IMR-90 (cell line): ENCODE measurements at regions not wholly inside any gene's neighbourhood (a gene's known extent, or its start where the extent isn't known, plus 50 kb on each side); places are given as distances from the start of the nearest gene placed in this dataset.

Experiments
- ATAC-seq: fragments of 200-7000 bp; cut with Tn5 transposase; 2 replicates; pipeline ENCODE4 v1.9.1; 2020; ENCODE audit warnings: low read depth, mild to moderate bottlenecking, moderate library complexity
- BruUV-seq: library from RNA; stranded (reverse); fragments of 400-500 nt; replicated peaks from 2 replicates; lab custom pipeline; 2021; lab: Mats Ljungman, UMichigan
- CTCF ChIA-PET: fragments of 300-600 bp; formaldehyde crosslinking; extraction: SDS; loops from one replicate; lab custom pipeline; 2021; ENCODE audit warnings: antibody characterized with exemption; lab: Yijun Ruan, JAX
- POLR2A ChIA-PET: fragments of 300-600 bp; sonication (Branson Sonifier 250); formaldehyde crosslinking; loops from one replicate; lab custom pipeline; 2022; ENCODE audit warnings: antibody characterized with exemption; ENCODE audit not compliant: unreplicated experiment; lab: Charles Lee
- DNase-seq: peaks from one replicate; pipeline ENCODE4 v3.0.0; 2013
- H2AFZ ChIP-seq: replicated peaks from 2 replicates; pipeline ENCODE3; 2013; ENCODE audit warnings: low read length, mild to moderate bottlenecking; ENCODE audit not compliant: poor library complexity
- H2AK5ac ChIP-seq: 2 replicates; pipeline ENCODE4 v1.6.1; 2013; ENCODE audit warnings: low read depth, low read length, inconsistent platforms
- H2AK9ac ChIP-seq: replicated peaks from 2 replicates; pipeline ENCODE3; 2013; ENCODE audit warnings: mild to moderate bottlenecking, low read depth, low read length, moderate library complexity; ENCODE audit not compliant: poor library complexity
- H2BK120ac ChIP-seq: 2 replicates; pipeline ENCODE4 v1.6.1; 2013; ENCODE audit warnings: low read depth, low read length, inconsistent platforms
- H2BK15ac ChIP-seq: 3 replicates; pipeline ENCODE4 v1.6.1; 2013; ENCODE audit warnings: low read depth, low read length, inconsistent platforms
- H2BK20ac ChIP-seq: 2 replicates; pipeline ENCODE4 v1.6.1; 2013; ENCODE audit warnings: low read depth, mild to moderate bottlenecking, inconsistent platforms, low read length, moderate library complexity
- H2BK5ac ChIP-seq: 2 replicates; pipeline ENCODE4 v1.6.1; 2013; ENCODE audit warnings: mild to moderate bottlenecking, low read depth, low read length, inconsistent platforms; ENCODE audit not compliant: poor library complexity, severe bottlenecking
- H3K14ac ChIP-seq: replicated peaks from 2 replicates; pipeline ENCODE4 v1.6.1; 2013; ENCODE audit warnings: low read depth, low read length, inconsistent platforms
- H3K18ac ChIP-seq: 2 replicates; pipeline ENCODE4 v1.6.1; 2013; ENCODE audit warnings: low read depth, low read length, control low read depth
- H3K23ac ChIP-seq: 2 replicates; pipeline ENCODE4 v1.6.1; 2013; ENCODE audit warnings: low read depth, low read length, inconsistent platforms
- H3K27ac ChIP-seq: 2 replicates; pipeline ENCODE4 v1.5.1; 2013; ENCODE audit warnings: mild to moderate bottlenecking, control low read depth, low read length; ENCODE audit not compliant: insufficient read depth
- H3K27me3 ChIP-seq: 2 replicates; pipeline ENCODE4 v1.6.1; 2013; ENCODE audit warnings: low read length; ENCODE audit not compliant: control insufficient read depth, insufficient read depth
- H3K36me3 ChIP-seq: 2 replicates; pipeline ENCODE4 v1.6.1; 2013; ENCODE audit warnings: low read length, mixed read lengths; ENCODE audit not compliant: control insufficient read depth, insufficient read depth
- H3K4ac ChIP-seq: 2 replicates; pipeline ENCODE4 v1.6.1; 2013; ENCODE audit warnings: low read depth, low read length, inconsistent platforms
- H3K4me1 ChIP-seq: 2 replicates; pipeline ENCODE4 v1.6.1; 2013; ENCODE audit warnings: low read length, mixed read lengths; ENCODE audit not compliant: control insufficient read depth, insufficient read depth
- H3K4me2 ChIP-seq: 2 replicates; pipeline ENCODE4 v1.6.1; 2013; ENCODE audit warnings: low read depth, mild to moderate bottlenecking, control low read depth, low read length, moderate library complexity
- H3K4me3 ChIP-seq: 2 replicates; pipeline ENCODE4 v1.5.1; 2013; ENCODE audit warnings: low read depth, mild to moderate bottlenecking, control low read depth, low read length, moderate library complexity; ENCODE audit not compliant: insufficient read depth
- H3K56ac ChIP-seq: 2 replicates; pipeline ENCODE4 v1.6.1; 2013; ENCODE audit warnings: low read length, inconsistent platforms; ENCODE audit not compliant: insufficient read depth; ENCODE audit errors: extremely low read depth
- H3K79me1 ChIP-seq, 2 experiments: 2 replicates each; pipeline ENCODE4 v1.6.1; 2013; ENCODE audit warnings: low read length in 2 of 2, inconsistent platforms in 1 of 2, low read depth in 1 of 2
- H3K9ac ChIP-seq: 2 replicates; pipeline ENCODE4 v1.6.1; 2013; ENCODE audit warnings: low read depth, low read length, control low read depth
- H3K9me1 ChIP-seq: 2 replicates; pipeline ENCODE4 v1.6.1; 2013; ENCODE audit warnings: low read length, inconsistent platforms; ENCODE audit not compliant: insufficient read depth
- H3K9me3 ChIP-seq: 2 replicates; pipeline ENCODE4 v1.6.1; 2013; ENCODE audit warnings: low read length; ENCODE audit not compliant: control insufficient read depth, insufficient read depth
- H4K20me1 ChIP-seq: 2 replicates; pipeline ENCODE4 v1.6.1; 2013; ENCODE audit warnings: low read length, inconsistent platforms; ENCODE audit not compliant: insufficient read depth
- H4K5ac ChIP-seq: 2 replicates; pipeline ENCODE4 v1.6.1; 2013; ENCODE audit warnings: mild to moderate bottlenecking, low read depth, low read length, control low read depth
- H4K8ac ChIP-seq, 2 experiments: 2 replicates each; pipeline ENCODE4 v1.6.1; 2013; ENCODE audit warnings: low read depth in 2 of 2, low read length in 2 of 2, control low read depth in 1 of 2, inconsistent platforms in 1 of 2
- H4K91ac ChIP-seq: 2 replicates; pipeline ENCODE4 v1.6.1; 2013; ENCODE audit warnings: low read depth, low read length, inconsistent platforms; ENCODE audit not compliant: insufficient read depth
- BHLHE40 ChIP-seq: fragments of 150-350 bp; IDR thresholded peaks from 2 replicates; pipeline ENCODE4 v1.6.1; 2016; ENCODE audit warnings: mild to moderate bottlenecking, low read depth, low read length
- CEBPB ChIP-seq: IDR thresholded peaks from 2 replicates; pipeline ENCODE4 v1.6.1; 2012; ENCODE audit warnings: low read depth, low read length, improper control_type of control experiment
- CHD1 ChIP-seq: IDR thresholded peaks from 2 replicates; pipeline ENCODE4 v1.6.1; 2012; ENCODE audit warnings: low read depth, low read length, improper control_type of control experiment
- FOS ChIP-seq: fragments of 150-350 bp; IDR thresholded peaks from 2 replicates; pipeline ENCODE4 v1.6.1; 2016; ENCODE audit warnings: low read depth, low read length
- MAFK ChIP-seq: IDR thresholded peaks from 2 replicates; pipeline ENCODE4 v1.6.1; 2012; ENCODE audit warnings: low read depth, low read length, improper control_type of control experiment
- MAZ ChIP-seq: IDR thresholded peaks from 2 replicates; pipeline ENCODE4 v1.6.1; 2012; ENCODE audit warnings: low read depth, mild to moderate bottlenecking, low read length, improper control_type of control experiment, moderate library complexity, borderline replicate concordance
- MXI1 ChIP-seq: IDR thresholded peaks from 2 replicates; pipeline ENCODE4 v1.6.1; 2012; ENCODE audit warnings: low read depth, mild to moderate bottlenecking, low read length, moderate library complexity, borderline replicate concordance
- NFE2L2 ChIP-seq: fragments of 150-350 bp; IDR thresholded peaks from 2 replicates; pipeline ENCODE4 v1.6.1; 2016; ENCODE audit warnings: low read depth, mild to moderate bottlenecking, low read length
- POLR2A ChIP-seq: IDR thresholded peaks from 2 replicates; pipeline ENCODE4 v1.6.1; 2012; ENCODE audit warnings: mild to moderate bottlenecking, low read depth, low read length
- RAD21 ChIP-seq: IDR thresholded peaks from 2 replicates; pipeline ENCODE4 v1.6.1; 2012; ENCODE audit warnings: low read length, improper control_type of control experiment
- RCOR1 ChIP-seq: IDR thresholded peaks from 2 replicates; pipeline ENCODE4 v1.6.1; 2012; ENCODE audit warnings: mild to moderate bottlenecking, low read length, improper control_type of control experiment; ENCODE audit not compliant: insufficient replicate concordance
- RFX5 ChIP-seq: IDR thresholded peaks from 2 replicates; pipeline ENCODE4 v1.8.0; 2012; ENCODE audit warnings: low read depth, mild to moderate bottlenecking, low read length, moderate library complexity
- SMC3 ChIP-seq: fragments of 150-350 bp; IDR thresholded peaks from 2 replicates; pipeline ENCODE4 v1.6.1; 2016; ENCODE audit warnings: low read depth, mild to moderate bottlenecking, antibody characterized with exemption, low read length, moderate library complexity
- WGBS, 2 experiments: methylation state at CpG; one replicate each; pipeline versions ENCODE4 v1.1.5 to v1.1.7; 2013; ENCODE audit warnings: missing lambda C conversion rate in 2 of 2; ENCODE audit not compliant: insufficient read length in 1 of 2; ENCODE audit errors: extremely low coverage in 2 of 2; 5-methylcytosine and 5-hydroxymethylcytosine counted together
- dilution Hi-C: fragments of 300-500 bp; cut with HindIII; formaldehyde crosslinking; loops from one replicate; pipeline ENCODE4 v1.14.3; 2018; ENCODE audit warnings: low sequenced_read_pairs; ENCODE audit not compliant: unreplicated experiment
- in situ Hi-C: fragments of 300-500 bp; cut with MboI; formaldehyde crosslinking; loops from 3 replicates; pipeline ENCODE4 v1.14.3; 2019; ENCODE audit warnings: low sequenced_read_pairs, inconsistent platforms, mixed read lengths
- intact Hi-C: fragments of 100-400 bp; cut with micrococcal nuclease; formaldehyde crosslinking; loops from 2 replicates; pipeline ENCODE4 v1.10.0; 2022
- TF ChIP-seq, protein P1 (sequence below): fragments of 150-350 bp; IDR thresholded peaks from 2 replicates; pipeline ENCODE4 v1.6.1; 2017; ENCODE audit warnings: mild to moderate bottlenecking, antibody characterized with exemption, low read length, low read depth
- TF ChIP-seq, protein P2 (sequence below): conservative IDR thresholded peaks from 2 replicates; pipeline ENCODE4 v1.5.1; 2012; ENCODE audit warnings: mild to moderate bottlenecking, low read depth, low read length, improper control_type of control experiment
- TF ChIP-seq, protein P3 (sequence below): fragments of 150-350 bp; IDR thresholded peaks from 2 replicates; pipeline ENCODE4 v1.6.1; 2016; ENCODE audit warnings: low read depth, mild to moderate bottlenecking, low read length, moderate library complexity, borderline replicate concordance

DNA sequence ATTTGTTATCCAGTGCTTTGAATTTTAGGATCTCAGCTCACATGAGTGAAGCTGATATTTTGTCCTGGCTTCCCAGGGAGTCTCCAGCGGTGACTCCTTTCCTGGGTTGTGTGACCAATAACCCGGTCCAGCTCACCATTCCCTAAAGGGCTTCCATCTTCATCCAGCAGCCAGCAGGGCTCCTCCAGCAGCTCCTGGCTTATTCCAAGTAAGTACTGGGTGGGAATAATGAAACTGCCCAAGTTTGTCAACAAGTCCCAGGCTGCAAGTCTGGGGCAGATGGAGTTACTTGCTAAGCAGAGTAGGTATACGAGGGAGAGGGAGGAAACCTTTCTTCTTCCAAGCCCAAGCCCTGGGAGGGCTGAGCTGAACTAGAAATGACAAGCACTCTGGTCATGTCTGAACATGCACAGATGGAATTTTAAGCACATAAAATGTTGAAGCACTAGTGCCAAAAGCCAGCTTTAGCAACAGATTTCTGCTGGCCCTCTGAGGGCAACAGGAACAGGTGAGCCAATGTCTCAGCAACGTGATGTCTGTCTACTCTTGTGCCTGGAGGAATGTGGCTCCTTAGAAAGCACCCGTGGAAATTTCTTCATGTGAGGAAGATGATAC lies 153.7 kb upstream of the DAPK1 start:
- H3K23ac ChIP-seq: no peak overlapping the region
- intact Hi-C loops (no loop called here), dilution Hi-C loops (no loop called here), in situ Hi-C loops (no loop called here)
- ATAC-seq (no peak), DNase-seq (no peak)
- no peak overlapping the region for H3K27ac ChIP-seq
- H3K18ac ChIP-seq: peak overlapping the region; percentile 33; the same call in 1 of the 2 replicates
- TF ChIP-seq SMC3 (no peak), FOS (no peak), MXI1 (no peak), CHD1 (no peak), CEBPB (no peak), RAD21 (no peak), POLR2A (no peak), MAZ (no peak), MAFK (no peak), BHLHE40 (no peak), RFX5 (no peak), NFE2L2 (no peak), RCOR1 (no peak)
- TF ChIP-seq, protein P1, sequence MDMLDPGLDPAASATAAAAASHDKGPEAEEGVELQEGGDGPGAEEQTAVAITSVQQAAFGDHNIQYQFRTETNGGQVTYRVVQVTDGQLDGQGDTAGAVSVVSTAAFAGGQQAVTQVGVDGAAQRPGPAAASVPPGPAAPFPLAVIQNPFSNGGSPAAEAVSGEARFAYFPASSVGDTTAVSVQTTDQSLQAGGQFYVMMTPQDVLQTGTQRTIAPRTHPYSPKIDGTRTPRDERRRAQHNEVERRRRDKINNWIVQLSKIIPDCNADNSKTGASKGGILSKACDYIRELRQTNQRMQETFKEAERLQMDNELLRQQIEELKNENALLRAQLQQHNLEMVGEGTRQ: no peak
- TF ChIP-seq, protein P2, sequence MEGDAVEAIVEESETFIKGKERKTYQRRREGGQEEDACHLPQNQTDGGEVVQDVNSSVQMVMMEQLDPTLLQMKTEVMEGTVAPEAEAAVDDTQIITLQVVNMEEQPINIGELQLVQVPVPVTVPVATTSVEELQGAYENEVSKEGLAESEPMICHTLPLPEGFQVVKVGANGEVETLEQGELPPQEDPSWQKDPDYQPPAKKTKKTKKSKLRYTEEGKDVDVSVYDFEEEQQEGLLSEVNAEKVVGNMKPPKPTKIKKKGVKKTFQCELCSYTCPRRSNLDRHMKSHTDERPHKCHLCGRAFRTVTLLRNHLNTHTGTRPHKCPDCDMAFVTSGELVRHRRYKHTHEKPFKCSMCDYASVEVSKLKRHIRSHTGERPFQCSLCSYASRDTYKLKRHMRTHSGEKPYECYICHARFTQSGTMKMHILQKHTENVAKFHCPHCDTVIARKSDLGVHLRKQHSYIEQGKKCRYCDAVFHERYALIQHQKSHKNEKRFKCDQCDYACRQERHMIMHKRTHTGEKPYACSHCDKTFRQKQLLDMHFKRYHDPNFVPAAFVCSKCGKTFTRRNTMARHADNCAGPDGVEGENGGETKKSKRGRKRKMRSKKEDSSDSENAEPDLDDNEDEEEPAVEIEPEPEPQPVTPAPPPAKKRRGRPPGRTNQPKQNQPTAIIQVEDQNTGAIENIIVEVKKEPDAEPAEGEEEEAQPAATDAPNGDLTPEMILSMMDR: no peak
- TF ChIP-seq, protein P3, sequence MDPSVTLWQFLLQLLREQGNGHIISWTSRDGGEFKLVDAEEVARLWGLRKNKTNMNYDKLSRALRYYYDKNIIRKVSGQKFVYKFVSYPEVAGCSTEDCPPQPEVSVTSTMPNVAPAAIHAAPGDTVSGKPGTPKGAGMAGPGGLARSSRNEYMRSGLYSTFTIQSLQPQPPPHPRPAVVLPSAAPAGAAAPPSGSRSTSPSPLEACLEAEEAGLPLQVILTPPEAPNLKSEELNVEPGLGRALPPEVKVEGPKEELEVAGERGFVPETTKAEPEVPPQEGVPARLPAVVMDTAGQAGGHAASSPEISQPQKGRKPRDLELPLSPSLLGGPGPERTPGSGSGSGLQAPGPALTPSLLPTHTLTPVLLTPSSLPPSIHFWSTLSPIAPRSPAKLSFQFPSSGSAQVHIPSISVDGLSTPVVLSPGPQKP: no peak
- CTCF ChIA-PET: no interaction called here
- H3K9me3 ChIP-seq: no peaks in the 10 kb centered on the region
- no peak overlapping the region for H2AK5ac ChIP-seq
- H2AK9ac ChIP-seq: no peak overlapping the region
- no TSS peak for BruUV-seq
- no peak overlapping the region for H2BK5ac ChIP-seq
- WGBS, 2 experiments: 50% methylated on average over 1 of the region's 5 CpGs; no CpG with 5 or more reads in 1 of the 2 experiments
- H3K36me3 ChIP-seq: no peaks in the 10 kb centered on the region
- no peak overlapping the region for H4K5ac ChIP-seq
- H3K4ac ChIP-seq: no peak overlapping the region
- no peak overlapping the region for H3K4me2 ChIP-seq
- POLR2A ChIA-PET: no interaction called here
- no peak overlapping the region for H3K9ac ChIP-seq
- peaks cover 29% of the 10 kb centered on the region for H3K27me3 ChIP-seq
- no peak overlapping the region for H3K14ac ChIP-seq
- no peak overlapping the region for H3K4me3 ChIP-seq
- no peak overlapping the region for H3K56ac ChIP-seq
- H2BK15ac ChIP-seq: no peak overlapping the region
- H2BK20ac ChIP-seq: peak overlapping the region; percentile 25; the same call in 1 of the 2 replicates
- no peak overlapping the region for H2AFZ ChIP-seq
- H4K20me1 ChIP-seq: no peaks in the 10 kb centered on the region
- no peaks in the 10 kb centered on the region for H3K79me1 ChIP-seq
- H2BK120ac ChIP-seq: peak overlapping the region; percentile 64; the same call in 1 of the 2 replicates
- H4K8ac ChIP-seq: no peak overlapping the region
- no peak overlapping the region for H4K91ac ChIP-seq
- H3K9me1 ChIP-seq: 0 out of 2 replicates have a peak, but pooled peaks cover 3% of the 10 kb centered on the region
- no peaks in the 10 kb centered on the region for H3K4me1 ChIP-seq
